ENCODE measurements at regions not wholly inside any gene's neighbourhood (a gene's known extent, or its start where the extent isn't known, plus 50 kb on each side); places are given as distances from the start of the nearest gene placed in this dataset.
"Not testable (repeated sequence)": the region's sequence is repeated elsewhere in the genome, so short reads cannot be mapped to it uniquely, and the experiment has no call there.

DNA sequence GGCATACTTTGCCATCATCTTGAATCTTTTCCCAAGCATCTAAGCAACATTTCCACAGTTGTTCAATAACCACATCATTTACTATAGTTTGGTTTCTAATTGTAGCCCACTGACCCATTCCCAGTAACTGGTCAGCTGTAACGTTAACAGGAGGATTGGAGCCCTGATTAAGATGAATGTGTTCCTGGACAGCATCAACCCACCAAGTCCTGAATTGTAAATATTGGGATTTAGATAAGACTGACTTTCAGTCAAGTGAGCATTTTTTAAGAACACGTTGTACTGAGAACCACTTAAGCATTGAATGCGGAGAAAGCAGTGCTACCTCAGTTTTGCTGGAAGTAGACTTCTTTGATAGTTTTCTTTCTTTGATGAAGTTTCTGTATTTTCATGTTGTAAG lies 53.3 kb upstream of the ARL4D start:
- DNase-seq = not testable (repeated sequence)

DNA sequence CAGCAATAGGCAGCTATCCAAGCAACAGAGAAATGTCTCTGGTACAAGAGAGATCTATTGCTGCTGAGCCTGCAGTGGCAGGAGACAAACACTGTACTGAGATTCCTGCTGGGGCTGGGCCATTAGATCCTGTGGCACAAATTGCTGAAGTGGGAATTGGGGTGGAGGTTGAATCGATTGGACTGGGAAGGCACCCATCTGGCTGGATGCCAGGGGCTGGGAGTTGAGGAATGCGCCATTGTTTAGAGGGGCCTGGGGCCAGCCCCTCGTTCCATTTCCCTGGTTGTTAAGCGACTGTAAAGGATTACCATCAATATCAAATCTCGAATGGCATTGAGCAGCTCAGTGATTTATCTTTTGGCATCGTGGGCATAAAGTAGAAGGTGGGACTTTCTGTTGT lies 54.1 kb upstream of the ARL4D start:
- DNase-seq = no peak

DNA sequence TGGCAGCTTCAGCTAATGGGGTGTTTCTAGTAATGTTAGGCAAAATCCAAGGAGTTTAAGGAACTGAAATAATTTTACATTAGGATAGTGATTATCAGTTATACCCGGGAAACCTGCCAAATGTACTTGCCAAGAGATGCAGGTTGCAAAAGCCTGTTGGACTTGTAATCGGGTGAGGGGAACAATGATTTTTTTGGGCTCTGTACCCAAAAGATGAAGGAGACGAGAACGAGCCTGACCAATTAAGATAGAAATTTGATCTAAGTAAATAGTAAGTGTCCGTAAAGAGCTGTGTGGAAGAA lies 56.3 kb upstream of the ARL4D start:
- DNase-seq = no peak

DNA sequence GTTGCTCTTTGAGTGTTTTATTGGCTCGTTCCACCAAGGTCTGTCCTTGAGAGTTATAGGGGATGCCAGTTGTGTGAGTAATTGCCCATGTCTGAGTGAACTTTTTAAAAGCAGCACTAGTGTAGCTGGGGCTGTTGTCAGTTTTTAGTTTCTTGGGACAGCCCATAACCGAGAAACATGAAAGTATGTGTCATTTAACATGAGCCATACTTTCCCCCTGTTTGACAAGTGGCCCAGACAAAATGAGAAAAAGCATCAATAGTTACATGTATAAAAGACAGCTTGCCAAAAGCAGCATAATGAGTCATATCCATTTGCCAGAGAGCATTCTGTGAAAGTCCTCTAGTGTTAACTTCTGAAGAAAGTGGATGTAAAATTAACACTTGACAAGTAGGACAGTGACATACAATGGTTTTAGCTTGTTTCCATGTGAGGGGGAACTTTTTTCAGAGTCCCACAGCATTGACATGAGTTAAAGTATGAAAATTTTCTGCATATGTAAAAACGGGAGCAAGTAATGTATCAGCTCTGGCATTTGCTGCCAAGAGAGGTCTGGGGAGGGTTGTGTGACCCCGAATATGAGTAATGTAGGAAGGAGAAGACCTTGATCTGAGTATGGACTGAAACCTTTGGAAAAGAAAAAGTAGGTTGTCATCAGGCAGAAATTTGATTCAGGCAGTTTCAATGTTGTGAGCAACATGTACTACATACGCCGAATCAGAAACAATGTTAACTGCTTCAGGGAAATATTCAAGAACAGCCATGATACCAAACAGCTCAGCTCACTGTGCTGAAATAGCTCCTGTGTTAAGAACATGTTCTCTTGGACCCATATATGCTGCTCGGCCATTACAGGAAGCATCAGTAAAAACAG lies 56.8 kb upstream of the ARL4D start:
- no peak for DNase-seq

GRCh38 chr17:43338886-43339516 lies 59.8 kb upstream of the ARL4D start:
- peak; percentile 70 to 83 for DNase-seq

DNA sequence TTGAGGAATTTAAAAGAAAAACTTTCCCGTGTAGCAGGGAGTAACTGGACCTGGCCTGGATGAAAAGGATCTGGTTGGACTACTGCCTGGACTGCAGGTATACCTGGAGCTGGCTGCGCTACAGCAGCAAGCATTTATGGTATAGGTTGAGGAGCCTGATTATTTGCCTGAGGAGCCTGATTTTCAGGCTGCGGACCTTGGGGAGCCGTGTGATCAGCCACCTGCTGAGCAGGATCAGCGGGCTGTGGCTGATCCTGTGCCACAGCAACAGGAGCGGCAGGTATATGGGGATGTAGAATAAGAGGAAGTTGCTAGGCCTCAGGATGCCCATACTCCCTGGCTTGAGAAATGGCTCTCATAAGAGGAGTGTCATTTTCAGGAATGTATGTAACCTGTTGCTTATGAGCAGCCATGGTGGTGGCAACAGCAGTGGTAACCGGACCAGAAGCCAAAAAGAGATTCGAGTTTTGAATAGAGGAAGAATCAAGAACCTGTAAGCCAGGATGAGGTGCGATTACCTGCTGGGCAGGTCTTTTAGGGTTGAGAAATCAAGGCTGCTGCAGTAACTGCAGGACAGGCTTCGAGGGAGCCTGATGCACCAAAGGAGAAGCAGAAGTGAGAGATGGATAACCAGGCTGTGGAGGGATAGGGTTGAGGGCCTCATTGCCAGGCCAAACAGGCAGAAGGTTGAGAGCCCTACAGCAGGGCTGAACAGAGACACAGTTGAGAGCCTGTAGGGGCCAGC lies 60.9 kb upstream of the ARL4D start:
- no peak for DNase-seq

DNA sequence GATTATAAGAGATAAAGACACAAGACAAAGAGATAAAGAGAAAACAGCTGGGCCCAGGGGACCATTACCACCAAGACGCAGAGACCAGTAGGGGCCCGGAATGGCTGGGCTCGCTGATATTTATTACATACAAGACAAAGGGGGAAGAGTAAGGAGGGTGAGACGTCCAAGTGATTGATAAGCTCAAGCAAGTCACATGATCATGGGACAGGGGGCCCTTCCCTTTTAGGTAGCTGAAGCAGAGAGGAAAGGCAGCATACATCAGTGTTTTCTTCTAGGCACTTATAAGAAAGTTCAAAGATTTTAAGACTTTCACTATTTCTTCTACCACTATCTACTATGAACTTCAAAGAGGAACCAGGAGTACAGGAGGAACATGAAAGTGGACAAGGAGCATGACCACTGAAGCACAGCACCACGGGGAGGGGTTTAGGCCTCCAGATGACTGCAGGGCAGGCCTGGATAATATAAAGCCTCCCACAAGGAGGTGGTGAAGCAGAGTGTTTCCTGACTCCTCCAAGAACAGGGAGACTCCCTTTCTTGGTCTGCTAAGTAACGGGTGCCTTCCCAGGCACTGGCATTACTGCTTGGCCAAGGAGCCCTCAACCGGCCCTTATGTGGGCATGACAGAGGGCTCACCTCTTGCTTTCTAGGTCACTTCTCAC lies 63.9 kb upstream of the ARL4D start:
- DNase-seq = no peak

- DNase-seq = no peak
Observed at GRCh38 chr17:43333433-43333943, 65.3 kb upstream of the ARL4D start.

- no peak for DNase-seq
Observed at GRCh38 chr17:43332230-43332629, 66.6 kb upstream of the ARL4D start.

DNA sequence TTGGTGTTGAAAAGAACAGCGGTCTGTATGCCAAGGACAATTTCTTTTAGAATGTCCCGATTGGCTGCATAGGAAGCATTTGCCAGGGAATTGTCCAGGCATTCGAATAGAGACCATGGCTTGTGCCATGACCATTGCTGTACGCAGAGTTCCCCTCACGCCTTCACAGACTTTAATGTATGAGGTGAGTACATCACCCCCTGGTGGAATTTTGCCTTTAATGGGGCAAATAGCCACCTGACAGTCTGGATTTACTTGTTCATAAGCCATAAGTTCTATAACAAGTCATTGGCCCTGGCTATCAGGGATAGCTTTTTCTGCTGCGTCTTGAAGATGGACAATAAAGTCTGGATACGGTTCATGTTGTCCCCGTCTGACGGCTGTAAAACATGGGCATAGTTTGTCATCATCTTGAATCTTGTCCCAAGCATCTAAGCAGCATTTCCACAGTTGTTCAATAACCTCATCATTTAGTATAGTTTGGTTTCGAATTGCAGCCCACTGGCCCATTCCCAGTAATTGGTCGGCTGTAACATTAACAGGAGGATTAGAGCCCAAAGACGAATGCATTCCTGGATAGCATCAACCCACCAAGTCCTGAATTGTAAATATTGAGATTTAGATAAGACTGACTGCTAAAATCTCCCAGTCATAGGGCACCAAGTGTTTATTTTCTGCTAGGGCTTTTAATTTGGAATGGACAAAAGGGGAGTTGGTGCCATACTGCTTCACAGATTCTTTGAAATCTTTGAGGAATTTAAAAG lies 67.7 kb upstream of the ARL4D start:
- no peak for DNase-seq

DNA sequence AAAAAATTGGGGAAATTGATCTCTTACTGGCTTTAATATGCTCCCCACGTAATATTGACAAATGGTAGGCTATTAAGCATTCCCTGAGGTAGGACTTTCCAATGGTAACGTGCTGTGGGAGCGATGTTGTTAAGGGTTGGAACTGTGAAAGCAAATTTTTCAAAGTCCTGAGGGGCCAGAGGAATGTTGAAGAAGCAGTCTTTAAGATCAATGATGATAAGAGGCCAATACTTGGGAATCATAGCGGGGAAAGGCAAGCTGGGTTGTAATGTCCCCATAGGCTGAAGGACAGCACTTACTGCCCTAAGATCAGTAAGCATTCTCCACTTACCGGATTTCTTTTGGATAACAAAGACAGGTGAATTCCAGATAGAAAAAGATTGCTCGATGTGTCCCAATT lies 69.6 kb upstream of the ARL4D start:
- no peak for DNase-seq

DNA sequence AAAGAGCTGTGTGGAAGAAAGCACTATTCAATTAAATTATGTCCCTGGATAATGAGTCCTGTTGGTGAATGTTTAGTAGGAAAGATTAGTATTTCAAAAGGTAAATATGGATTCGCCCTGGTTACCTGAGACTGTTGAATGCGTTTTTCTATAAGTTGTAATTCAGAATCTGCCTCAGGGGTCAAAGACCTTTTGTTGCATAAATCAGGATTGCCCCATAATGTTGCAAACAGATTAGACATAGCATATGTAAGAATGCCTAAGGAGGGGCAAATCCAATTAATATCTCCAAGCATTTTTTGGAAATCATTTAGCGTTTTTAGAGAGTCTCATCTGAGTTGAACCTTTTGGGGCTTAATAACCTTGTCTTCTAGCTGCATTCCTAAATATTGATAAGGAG lies 70.1 kb upstream of the ARL4D start:
- no peak for DNase-seq

DNA sequence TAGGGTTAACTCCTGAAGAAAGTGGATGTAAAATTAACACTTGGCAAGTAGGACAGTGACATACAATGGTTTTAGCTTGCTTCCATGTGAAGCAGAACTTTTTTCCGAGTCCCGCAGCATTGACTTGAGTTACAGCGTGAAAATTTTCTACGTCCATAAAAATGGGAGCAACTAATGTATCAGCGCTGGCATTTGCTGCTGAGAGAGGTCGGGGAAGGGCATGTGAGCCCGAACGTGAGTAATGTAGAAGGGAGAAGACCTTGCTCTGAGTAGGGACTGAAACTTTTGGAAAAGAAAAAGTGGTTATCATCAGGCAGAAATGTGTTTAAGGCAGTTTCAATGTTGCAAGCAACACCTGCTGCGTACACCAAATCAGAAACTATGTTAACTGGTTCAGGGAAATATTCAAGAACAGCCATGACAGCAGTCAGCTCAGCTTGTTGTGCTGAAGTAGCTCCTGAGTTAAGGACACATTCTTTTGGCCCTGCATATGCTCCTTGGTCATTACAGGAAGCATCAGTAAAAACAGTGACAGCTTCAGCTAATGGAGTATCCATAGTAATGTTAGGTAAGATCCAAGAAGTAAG lies 70.9 kb upstream of the ARL4D start:
- no peak for DNase-seq

- DNase-seq = no peak
Observed at GRCh38 chr17:43327421-43327820, 71.4 kb upstream of the ARL4D start.

GRCh38 chr17:43326490-43327275 lies 72.1 kb upstream of the ARL4D start:
- no peak for DNase-seq

DNA sequence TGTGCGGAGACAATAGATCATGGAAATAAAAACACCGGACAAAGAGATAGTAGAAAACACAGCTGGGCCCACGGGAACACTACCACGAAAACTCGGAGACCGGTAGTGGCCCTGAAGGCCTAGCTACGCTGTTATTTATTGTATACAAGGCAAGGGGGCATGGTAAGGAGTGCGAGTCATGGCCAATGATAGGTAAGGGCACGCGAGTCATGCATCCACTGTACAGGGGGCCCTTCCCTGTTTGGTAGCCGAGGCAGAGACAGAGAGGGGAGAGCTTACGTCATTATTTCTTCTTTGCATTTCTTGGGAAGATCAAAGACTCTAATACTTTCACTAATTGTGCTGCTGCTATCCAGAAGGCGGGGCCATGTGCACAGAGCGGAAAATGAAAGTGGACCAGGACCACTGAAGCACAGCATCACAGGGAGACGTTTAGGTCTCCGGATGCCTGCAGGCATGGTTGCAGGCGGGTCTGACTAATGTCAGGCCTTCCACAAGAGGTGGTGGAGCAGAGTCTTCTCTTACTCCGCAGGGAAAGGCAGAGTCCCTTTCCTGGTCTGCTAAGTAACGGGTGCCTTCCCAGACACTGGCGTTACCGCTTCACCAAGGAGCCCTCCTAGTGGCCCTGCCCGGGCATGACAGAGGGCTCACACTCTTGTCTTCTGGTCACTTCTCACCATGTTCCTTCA lies 74.4 kb upstream of the ARL4D start:
- no peak for DNase-seq

DNA sequence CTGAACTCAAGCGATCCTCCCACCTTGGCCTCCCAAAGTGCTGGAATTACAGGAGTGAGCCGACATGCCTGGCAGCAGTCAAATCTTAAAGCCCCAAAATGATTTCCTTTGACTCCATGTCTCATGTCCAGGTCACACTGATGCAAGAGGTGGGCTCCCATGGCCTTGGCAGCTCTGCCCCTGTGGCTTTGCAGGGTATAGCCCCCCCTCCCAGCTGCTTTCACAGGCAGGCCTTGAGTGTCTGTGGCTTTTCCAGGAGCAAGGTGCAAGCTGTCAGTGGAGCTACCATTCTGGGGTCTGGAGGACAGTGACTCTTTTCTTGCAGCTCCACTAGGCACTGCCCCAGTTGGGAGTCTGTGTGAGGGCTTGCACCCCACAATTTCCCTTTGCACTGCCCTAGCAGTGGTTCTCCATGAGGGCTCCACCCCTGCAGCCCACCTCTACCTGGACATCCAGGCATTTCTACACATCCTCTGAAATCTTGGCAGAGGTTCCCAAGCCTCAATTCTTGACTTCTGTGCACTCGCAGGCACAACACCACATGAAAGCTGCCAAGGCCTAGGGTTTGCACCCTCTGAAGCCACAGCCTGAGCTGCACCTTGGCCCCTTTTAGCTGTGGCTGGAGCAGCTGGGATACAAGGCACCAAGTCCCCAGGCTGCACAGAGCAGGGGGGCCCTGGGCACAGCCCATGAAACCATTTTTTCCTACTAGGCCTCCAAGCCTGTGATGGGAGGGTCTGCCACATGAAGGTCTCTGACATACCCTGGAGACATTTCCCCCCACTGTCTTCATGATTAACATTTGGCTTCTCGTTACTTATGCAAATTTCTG lies 79.3 kb upstream of the ARL4D start:
- no peak for DNase-seq

DNA sequence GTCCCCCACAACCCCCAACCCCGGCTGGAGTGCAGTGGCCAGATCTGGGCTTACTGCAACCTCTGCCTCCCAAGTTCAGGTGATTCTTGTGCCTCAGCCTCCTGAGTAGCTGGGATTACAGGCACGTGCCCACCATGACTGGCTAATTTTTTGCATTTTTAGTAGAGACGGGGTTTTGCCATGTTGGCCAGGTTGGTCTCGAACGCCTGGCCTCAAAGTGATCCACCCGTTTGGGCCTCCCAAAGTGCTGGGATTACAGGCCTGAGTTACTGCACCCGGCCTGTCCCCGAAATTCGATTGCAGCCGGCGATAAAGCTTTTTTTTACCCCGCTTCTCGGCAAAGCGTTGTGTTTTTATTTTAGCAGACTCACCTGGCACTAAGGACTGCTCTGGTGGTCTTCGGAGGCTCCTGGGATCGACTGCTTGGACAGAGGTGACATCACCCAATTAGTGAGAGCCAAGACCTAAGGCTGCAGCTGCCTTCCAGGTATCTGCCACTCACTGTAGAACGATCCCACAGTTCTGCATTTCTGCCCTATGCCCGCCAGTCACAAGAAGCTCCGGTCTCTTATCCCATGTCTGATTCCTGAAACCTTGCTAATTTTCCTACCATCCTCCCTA lies 82.2 kb upstream of the ARL4D start:
- no peak for DNase-seq

GRCh38 chr17:43315858-43316521 lies 82.2 kb upstream of the RNU2-1 start:
- no peak for DNase-seq
